Natural killer cell (primary cell): ENCODE measurements at regions not wholly inside any gene's neighbourhood (a gene's known extent, or its start where the extent isn't known, plus 50 kb on each side); places are given as distances from the start of the nearest gene placed in this dataset.
"Not testable (repeated sequence)": the region's sequence is repeated elsewhere in the genome, so short reads cannot be mapped to it uniquely, and the experiment has no call there.

Source experiments
- ATAC-seq, 3 donors: fragments of 150-1000 bp in 2 of 3; fragments of 200-7000 bp in 1 of 3; cut with Tn5 transposase; 1 replicate in 1 of 3; 2 replicates in 2 of 3; pipeline ENCODE4 v1.10.0; 2021; ENCODE audit warnings: mild to moderate bottlenecking in 2 of 3, moderate library complexity in 2 of 3
- DNase-seq, 2 donors: peaks; one replicate each; pipeline versions ENCODE4 v3.0.0 to v3.0.0-alpha.2; 2013 to 2021; ENCODE audit warnings: mixed read lengths in 1 of 2
- H3K27ac ChIP-seq: one replicate; pipeline ENCODE4 v1.5.1; 2013; ENCODE audit warnings: mild to moderate bottlenecking, low read length
- H3K27me3 ChIP-seq: one replicate; pipeline ENCODE4 v1.6.1; 2013; ENCODE audit warnings: low read length; ENCODE audit not compliant: control insufficient read depth, insufficient read depth
- H3K36me3 ChIP-seq: one replicate; pipeline ENCODE4 v1.6.1; 2013; ENCODE audit warnings: low read length; ENCODE audit not compliant: control insufficient read depth, insufficient read depth
- H3K4me1 ChIP-seq: one replicate; pipeline ENCODE4 v1.6.1; 2013; ENCODE audit warnings: low read length; ENCODE audit not compliant: control insufficient read depth, insufficient read depth
- H3K4me3 ChIP-seq: one replicate; pipeline ENCODE4 v1.5.1; 2013; ENCODE audit warnings: low read length
- H3K9me3 ChIP-seq: one replicate; pipeline ENCODE4 v1.6.1; 2013; ENCODE audit warnings: low read length; ENCODE audit not compliant: control insufficient read depth, insufficient read depth
- H3K27ac Mint-ChIP-seq, 2 donors: one replicate each; pipeline ENCODE4 v1.8.0; 2022; ENCODE audit warnings: mild to moderate bottlenecking in 2 of 2, mixed read lengths in 2 of 2, moderate library complexity in 1 of 2
- H3K27me3 Mint-ChIP-seq, 2 donors: one replicate each; pipeline ENCODE4 v1.8.0; 2022; ENCODE audit warnings: low read depth in 2 of 2, mixed read lengths in 2 of 2
- H3K36me3 Mint-ChIP-seq: one replicate; pipeline ENCODE4 v1.8.0; 2022; ENCODE audit warnings: mixed read lengths
- H3K4me1 Mint-ChIP-seq, 2 donors: one replicate each; pipeline ENCODE4 v1.8.0; 2022; ENCODE audit warnings: mixed read lengths in 2 of 2
- H3K4me3 Mint-ChIP-seq: one replicate; pipeline ENCODE4 v1.8.0; 2022; ENCODE audit warnings: mild to moderate bottlenecking, moderate library complexity, mixed read lengths
- H3K9me3 Mint-ChIP-seq, 2 donors: one replicate each; pipeline ENCODE4 v1.8.0; 2022; ENCODE audit warnings: mixed read lengths in 2 of 2
- WGBS: methylation state at CpG from one replicate; pipeline ENCODE4 v1.1.7; 2013; ENCODE audit warnings: missing lambda C conversion rate; ENCODE audit not compliant: insufficient coverage; 5-methylcytosine and 5-hydroxymethylcytosine counted together
- intact Hi-C: fragments of 100-400 bp; cut with micrococcal nuclease; formaldehyde crosslinking; loops from one replicate; pipeline ENCODE4 v1.14.2; 2022
- TF ChIP-seq, protein P1 (sequence below): fragments of 200-600 bp; IDR thresholded peaks from one replicate; pipeline ENCODE4 v1.8.0; 2022; ENCODE audit warnings: antibody characterized with exemption

- WGBS: 80% methylated on average over 6 of the region's 6 CpGs
- no peak overlapping the region for H3K4me3 Mint-ChIP-seq
Measured at GRCh38 chr5:147101659-147102369, 133.0 kb upstream of the STK32A start.

GRCh38 chr5:147112899-147113298, 121.9 kb upstream of the STK32A start:
- Histone ChIP-seq H3K36me3 (no peaks in the 10 kb centered on the region), H3K4me1 (no peaks in the 10 kb centered on the region), H3K27me3 (no peaks in the 10 kb centered on the region), H3K27ac (no peak overlapping the region), H3K9me3 (no peaks in the 10 kb centered on the region), H3K4me3 (no peak overlapping the region)
- intact Hi-C loops: no loop called here
- Mint-ChIP-seq H3K27ac (no peak overlapping the region), H3K36me3 (no peaks in the 10 kb centered on the region), H3K4me3 (no peak overlapping the region), H3K27me3 (peaks cover 2 to 5% of the 10 kb centered on the region in 2 donors), H3K4me1 (no peaks in the 10 kb centered on the region), H3K9me3 (no peaks in the 10 kb centered on the region)
- DNase-seq (no peak), ATAC-seq (no peak)
- TF ChIP-seq, protein P1, sequence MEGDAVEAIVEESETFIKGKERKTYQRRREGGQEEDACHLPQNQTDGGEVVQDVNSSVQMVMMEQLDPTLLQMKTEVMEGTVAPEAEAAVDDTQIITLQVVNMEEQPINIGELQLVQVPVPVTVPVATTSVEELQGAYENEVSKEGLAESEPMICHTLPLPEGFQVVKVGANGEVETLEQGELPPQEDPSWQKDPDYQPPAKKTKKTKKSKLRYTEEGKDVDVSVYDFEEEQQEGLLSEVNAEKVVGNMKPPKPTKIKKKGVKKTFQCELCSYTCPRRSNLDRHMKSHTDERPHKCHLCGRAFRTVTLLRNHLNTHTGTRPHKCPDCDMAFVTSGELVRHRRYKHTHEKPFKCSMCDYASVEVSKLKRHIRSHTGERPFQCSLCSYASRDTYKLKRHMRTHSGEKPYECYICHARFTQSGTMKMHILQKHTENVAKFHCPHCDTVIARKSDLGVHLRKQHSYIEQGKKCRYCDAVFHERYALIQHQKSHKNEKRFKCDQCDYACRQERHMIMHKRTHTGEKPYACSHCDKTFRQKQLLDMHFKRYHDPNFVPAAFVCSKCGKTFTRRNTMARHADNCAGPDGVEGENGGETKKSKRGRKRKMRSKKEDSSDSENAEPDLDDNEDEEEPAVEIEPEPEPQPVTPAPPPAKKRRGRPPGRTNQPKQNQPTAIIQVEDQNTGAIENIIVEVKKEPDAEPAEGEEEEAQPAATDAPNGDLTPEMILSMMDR: no peak
- WGBS: 59% methylated on average over 1 of the region's 1 CpG

More at GRCh38 chr5:147101659-147102369, 133.0 kb upstream of the STK32A start:
- H3K36me3 ChIP-seq: no peaks in the 10 kb centered on the region
- no peaks in the 10 kb centered on the region for H3K9me3 ChIP-seq
- no peaks in the 10 kb centered on the region for H3K27me3 ChIP-seq
- Mint-ChIP-seq H3K36me3 (no peaks in the 10 kb centered on the region), H3K27me3 (peaks cover 0 to 5% of the 10 kb centered on the region in 2 donors), H3K4me1 (no peaks in the 10 kb centered on the region), H3K9me3 (no peaks in the 10 kb centered on the region), H3K27ac (no peak overlapping the region)
- ATAC-seq (no peak), DNase-seq (no peak)
- no peaks in the 10 kb centered on the region for H3K4me1 ChIP-seq
- TF ChIP-seq, protein P1: no peak
- intact Hi-C loops: no loop called here
- H3K27ac ChIP-seq: no peak overlapping the region
- no peak overlapping the region for H3K4me3 ChIP-seq

DNA sequence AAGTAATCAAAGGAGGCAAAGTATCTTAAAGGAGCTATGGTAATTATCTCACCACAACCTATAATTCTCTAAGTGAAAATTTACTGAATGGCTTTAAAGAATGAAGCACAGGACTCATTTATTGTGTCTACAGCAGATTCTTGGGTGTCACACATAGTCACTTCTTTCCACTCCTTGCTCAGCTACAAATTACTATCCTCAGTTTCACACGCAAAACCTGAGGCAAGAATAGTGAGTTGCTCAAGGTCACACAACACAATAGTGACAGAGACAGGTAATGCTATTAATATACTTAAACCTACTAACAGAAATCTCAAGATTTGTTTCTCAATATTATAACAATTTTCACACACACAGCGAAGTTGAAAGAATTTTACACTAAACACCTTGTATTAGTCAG, 120.9 kb upstream of the STK32A start:
- Mint-ChIP-seq H3K27ac (no peak overlapping the region), H3K36me3 (no peaks in the 10 kb centered on the region), H3K4me3 (no peak overlapping the region), H3K4me1 (no peaks in the 10 kb centered on the region), H3K27me3 (peaks cover 0 to 2% of the 10 kb centered on the region in 2 donors), H3K9me3 (no peaks in the 10 kb centered on the region)
- no peaks in the 10 kb centered on the region for H3K27me3 ChIP-seq
- 89% methylated on average over 1 of the region's 2 CpGs for WGBS
- no peak for ATAC-seq
- H3K4me1 ChIP-seq: no peaks in the 10 kb centered on the region
- H3K27ac ChIP-seq: no peak overlapping the region
- no peaks in the 10 kb centered on the region for H3K36me3 ChIP-seq
- DNase-seq: no peak
- H3K9me3 ChIP-seq: no peaks in the 10 kb centered on the region
- intact Hi-C loops: no loop called here
- TF ChIP-seq, protein P1: no peak
- no peak overlapping the region for H3K4me3 ChIP-seq

DNA sequence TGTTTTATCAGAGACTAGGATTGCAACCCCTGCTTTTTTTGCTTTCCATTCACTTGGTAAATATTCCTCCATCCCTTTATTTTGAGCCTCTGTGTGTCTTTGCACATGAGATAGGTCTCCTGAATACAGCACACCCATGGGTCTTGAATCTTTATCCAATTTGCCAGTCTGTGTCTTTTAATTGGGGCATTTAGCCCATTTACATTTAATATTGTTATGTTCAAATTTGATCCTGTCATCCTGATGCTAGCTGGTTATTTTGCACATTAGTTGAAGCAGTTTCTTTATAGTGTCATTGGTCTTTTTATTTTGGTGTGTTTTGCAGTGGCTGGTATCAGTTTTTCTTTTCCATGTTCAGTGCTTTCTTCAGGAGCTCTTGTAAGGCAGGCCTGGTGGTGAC, 95.1 kb upstream of the STK32A start:
- H3K4me1 Mint-ChIP-seq, H3K27ac ChIP-seq, DNase-seq, H3K27ac Mint-ChIP-seq, intact Hi-C loops, H3K9me3 ChIP-seq, H3K4me3 ChIP-seq, H3K4me3 Mint-ChIP-seq, ATAC-seq, H3K36me3 ChIP-seq, H3K4me1 ChIP-seq, H3K27me3 Mint-ChIP-seq, H3K27me3 ChIP-seq: not testable (repeated sequence)
- peaks cover 15% of the 10 kb centered on the region for H3K36me3 Mint-ChIP-seq
- peaks cover 17% of the 10 kb centered on the region in 2 donors for H3K9me3 Mint-ChIP-seq
